GM21367 (cell line): ENCODE measurements at regions not wholly inside any gene's neighbourhood (a gene's known extent, or its start where the extent isn't known, plus 50 kb on each side); places are given as distances from the start of the nearest gene placed in this dataset.
"Not testable (repeated sequence)": the region's sequence is repeated elsewhere in the genome, so short reads cannot be mapped to it uniquely, and the experiment has no call there.

ENCODE experiments used
- ATAC-seq: cut with Tn5 transposase; IDR thresholded peaks from one replicate; pipeline ENCODE4 v1.9.1; 2021; ENCODE audit not compliant: unreplicated experiment

DNA sequence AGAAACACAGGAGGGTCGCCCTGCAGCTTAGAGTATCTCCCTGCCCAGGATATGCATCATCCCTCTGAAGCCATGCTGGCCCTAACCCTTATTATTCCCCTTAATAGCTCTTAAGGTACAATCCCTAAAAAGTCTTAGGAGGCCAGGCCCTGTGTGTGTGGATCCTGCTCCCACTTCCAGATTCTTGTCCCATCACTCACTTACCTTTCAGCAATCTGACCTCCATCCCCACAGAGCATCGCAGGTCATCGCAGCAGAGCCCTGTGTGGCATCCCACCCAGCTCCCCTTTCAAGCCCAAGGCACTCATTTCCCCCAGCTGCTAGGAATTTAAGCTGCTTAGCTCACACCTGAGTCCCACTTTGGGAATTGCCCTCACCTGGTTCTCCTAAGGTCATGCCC is 223.8 kb upstream of the SMLR1 start:
- ATAC-seq: no peak

GRCh38 chr6:130604841-130605399 is 222.3 kb upstream of the SMLR1 start:
- no peak for ATAC-seq

GRCh38 chr6:130610303-130610702 is 216.9 kb upstream of the SMLR1 start:
- ATAC-seq: no peak

DNA sequence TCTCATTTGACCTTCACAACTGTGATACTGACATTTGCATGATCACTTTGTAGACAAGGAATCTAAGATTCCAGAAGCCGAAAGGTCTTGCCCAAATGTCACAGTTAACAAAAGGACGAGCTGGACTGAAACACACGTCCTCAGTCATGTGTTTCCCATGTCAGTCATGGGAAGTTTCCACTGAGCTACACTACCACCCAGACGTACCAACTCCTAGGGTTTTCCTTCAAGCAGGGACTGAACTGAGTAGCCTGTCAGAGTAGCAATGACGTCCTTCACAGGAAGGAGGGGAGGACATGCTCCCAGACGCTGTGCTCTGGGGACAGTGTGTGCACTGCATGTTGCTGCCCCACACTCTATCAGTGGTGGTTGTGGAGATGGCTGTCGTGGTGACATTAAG is 215.8 kb upstream of the SMLR1 start:
- ATAC-seq: no peak

- no peak for ATAC-seq
Observed at GRCh38 chr6:130613176-130613575, 214.0 kb upstream of the SMLR1 start.

GRCh38 chr6:130615816-130616215 is 211.4 kb upstream of the SMLR1 start:
- ATAC-seq: peak; percentile 58

DNA sequence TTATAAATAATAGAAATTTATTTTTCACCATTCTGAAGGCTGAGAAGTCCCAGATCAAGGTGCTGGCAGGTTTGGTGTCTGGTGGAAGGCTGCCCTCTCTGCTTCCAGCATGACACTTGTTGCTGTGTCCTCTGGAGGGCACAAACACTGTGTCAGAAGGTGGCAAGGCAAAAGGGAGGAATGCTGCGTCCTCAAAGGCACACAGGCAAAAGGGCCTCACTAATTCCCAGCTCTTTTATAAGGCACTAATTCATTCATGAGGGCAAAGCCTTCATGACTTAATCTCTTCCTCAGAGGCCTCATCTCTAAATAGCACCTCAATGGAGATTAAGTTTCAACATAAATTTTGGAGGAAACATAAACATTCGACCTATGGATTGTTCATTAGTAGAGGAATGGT is 209.5 kb upstream of the SMLR1 start:
- ATAC-seq: no peak

DNA sequence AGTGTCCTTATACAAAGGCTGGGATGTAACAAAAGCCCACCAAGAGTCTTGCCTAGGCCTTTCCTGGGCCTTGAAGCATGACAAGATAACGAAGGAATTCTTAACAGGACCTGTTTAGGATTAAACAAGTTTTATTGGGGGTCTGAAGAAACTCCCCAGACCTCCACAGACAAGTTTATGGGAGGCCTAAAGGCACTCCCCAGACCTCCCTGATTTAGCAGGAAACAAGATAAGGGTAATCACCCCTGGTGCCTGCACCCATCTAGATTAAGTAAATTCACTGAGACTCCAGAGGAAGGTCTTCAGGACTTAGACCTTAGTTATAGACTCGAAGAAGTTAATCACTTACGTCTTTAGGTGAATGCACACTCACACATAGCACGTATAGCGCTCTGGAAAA is 208.4 kb upstream of the SMLR1 start:
- ATAC-seq: not testable (repeated sequence)

DNA sequence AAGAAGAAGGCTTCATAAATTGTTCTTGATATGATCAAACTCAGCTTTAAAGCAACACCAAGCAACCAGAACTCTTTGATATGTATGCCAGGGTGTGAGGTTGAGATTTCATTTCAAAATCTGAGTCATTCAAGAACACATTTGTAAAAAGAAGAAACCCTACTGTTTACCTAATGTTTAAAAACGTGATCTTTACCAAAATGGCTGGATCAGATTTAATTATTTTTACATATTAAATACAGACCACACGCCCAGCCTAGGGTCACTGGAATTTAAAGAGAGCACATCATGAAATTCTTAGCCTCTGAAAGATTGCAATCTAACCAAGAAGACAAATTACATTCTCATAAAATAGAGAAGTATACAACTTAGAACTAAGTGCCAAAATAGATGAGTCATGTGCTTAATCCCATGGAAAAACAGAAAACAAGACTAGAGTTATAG is 206.8 kb upstream of the SMLR1 start:
- no peak for ATAC-seq

DNA sequence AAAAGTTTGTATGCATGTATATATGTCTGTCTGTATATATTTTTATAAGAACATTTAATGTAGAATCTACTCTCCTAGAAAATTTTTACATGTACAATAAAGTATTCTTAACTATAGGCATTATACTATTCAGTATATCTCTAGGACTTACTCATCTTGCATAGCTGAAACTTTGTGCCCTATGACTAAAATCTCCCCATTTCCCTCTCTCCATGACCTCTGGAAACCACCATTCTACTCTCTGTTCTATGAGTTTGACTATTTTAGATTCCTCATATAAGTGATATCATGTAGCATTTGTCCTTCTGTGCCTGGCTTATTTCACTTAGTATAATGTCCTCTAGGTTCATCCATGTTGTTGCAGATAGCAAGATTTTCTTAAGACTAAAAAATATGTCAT is 205.1 kb upstream of the SMLR1 start:
- no peak for ATAC-seq

DNA sequence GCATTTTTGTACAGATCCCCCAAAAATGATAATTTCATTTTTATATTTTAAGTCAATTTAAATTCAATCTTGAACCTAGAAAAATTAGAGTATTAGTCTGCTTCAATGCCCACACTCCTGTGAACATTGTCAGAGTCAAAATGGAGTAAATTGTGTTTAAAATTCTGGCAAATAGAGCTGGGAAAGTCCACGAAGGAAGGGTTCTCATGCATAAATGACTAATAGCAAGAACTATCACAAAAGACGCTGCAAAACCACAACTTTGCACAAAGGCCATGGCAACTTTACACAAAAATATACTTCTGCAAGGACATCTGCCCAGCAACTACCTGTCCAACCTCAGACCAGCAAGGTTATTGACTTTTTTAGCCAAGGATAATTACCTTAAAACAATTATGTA is 203.2 kb upstream of the SMLR1 start:
- no peak for ATAC-seq

GRCh38 chr6:130625825-130626527 is 201.2 kb upstream of the SMLR1 start:
- peak; percentile 66 for ATAC-seq

- no peak for ATAC-seq
Observed at GRCh38 chr6:130628862-130629261, 198.3 kb upstream of the SMLR1 start.

GRCh38 chr6:130629640-130630039 is 197.6 kb upstream of the SMLR1 start:
- no peak for ATAC-seq

DNA sequence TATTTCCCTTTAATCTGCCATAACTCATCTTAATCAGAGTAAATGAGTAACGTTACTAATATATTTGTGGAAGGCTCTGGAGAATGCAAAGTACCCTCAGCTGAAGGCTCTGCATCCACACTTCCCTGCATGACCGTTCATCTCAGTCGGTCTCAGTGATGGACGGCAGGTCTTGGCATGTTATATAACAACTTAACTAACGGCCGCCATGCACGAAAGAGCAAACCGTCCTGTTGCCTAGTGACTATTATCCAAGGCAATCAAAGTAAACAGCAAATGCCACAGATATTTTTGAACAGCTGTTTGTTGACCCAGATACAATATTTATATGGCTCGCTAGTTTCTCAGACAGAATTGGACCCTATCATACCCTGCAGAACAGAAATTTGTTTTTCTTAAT is 194.9 kb upstream of the SMLR1 start:
- ATAC-seq: no peak

DNA sequence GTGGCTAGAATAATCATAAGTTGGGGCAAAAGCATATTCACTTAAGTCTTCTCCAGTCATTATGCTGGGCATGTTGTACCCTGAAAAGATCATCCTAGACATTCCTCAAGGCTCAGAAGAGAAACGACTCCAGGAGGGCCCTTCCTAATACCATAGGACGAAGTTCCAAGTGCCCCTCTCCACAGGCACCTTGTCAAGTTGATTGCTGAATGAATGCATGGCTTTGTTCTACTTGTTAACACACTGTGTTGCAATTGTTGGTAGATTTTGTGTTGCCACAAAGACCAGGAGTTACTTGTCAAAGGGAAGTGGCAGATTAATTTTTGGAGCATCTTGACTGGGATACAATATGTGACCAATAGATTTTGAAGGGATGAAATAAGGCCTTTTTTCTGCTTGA is 194.3 kb upstream of the SMLR1 start:
- ATAC-seq: no peak

- ATAC-seq: no peak
Observed at GRCh38 chr6:130643361-130643760, 183.8 kb upstream of the SMLR1 start.

DNA sequence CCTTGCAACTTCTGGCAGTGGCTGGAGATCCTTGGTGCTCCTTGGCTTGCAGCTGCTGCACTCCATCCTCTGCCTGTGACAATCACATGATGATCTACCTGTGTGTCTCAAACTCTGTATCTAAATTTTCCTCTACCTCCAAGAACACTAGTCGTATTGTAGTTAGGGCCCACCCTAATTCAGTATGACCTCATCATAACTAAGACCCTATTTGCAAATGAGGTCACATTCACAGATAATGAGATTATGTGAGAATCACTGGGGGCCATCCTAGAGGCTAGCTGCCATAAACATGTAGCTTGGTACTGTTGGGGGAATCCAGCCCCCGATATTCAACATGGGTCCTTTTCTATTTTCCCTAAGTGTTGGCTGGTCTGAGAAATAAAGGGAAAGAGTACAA is 183.0 kb upstream of the SMLR1 start:
- no peak for ATAC-seq

- ATAC-seq: not testable (repeated sequence)
Observed at GRCh38 chr6:130644769-130645168, 182.4 kb upstream of the SMLR1 start.

GRCh38 chr6:130647246-130647645 is 180.0 kb upstream of the SMLR1 start:
- no peak for ATAC-seq

DNA sequence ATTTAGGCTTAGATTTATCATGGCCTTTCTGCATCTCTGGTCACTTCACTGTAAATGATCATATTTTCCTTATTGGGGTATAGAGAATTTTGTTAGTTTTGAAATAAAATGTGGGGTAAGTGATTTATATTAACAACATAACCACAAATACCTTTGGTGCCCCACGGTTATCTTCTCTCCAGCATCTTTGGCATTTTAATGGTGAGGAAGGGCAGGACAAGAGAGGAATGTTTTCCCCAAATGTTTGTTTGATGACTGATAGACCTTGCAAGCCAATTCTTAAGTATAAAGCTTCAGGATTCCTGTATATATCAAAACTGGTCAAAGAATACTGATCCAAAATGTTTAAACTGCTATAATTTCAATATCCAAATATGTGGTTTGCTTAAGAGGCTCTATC is 171.6 kb upstream of the SMLR1 start:
- no peak for ATAC-seq

DNA sequence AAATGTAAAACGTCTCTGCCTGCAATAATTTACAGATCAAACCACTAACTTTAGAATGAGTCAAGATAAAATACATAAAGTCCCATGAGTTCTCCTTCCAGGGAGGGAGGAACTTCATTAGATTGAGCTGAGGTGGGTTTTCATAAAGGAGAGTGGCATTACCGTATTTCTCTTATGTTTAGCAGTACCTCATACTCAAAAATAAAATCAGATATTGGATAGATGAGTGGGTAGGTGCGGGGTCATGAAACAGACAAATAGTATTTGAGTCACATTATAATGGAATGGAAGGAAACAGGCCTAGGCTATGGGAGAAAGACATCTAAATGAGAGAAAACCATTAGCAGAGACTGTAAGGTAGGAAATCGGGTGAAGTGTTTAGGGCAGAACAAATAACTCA is 166.1 kb upstream of the SMLR1 start:
- ATAC-seq: no peak

DNA sequence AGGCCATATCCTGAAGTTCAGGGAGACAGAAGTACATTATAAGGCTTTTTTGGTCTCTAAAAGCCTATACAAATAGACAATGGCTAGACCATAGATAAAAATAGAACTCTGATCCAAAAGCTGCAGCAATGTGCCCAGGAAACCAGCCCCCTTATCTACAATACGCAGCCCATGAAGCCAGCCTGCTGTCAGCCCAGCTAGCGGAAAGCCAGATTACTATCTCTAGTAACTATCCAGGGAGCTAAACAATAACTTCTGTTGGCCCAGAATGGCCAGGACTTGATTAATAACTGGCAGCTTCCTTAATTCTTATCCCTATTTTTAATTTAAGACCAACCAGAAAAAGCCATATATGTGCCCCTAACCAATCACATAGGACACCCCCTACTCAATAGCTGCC is 160.4 kb upstream of the SMLR1 start:
- ATAC-seq: no peak
